ENCODE measurements at regions not wholly inside any gene's neighbourhood (a gene's known extent, or its start where the extent isn't known, plus 50 kb on each side); places are given as distances from the start of the nearest gene placed in this dataset.

DNA sequence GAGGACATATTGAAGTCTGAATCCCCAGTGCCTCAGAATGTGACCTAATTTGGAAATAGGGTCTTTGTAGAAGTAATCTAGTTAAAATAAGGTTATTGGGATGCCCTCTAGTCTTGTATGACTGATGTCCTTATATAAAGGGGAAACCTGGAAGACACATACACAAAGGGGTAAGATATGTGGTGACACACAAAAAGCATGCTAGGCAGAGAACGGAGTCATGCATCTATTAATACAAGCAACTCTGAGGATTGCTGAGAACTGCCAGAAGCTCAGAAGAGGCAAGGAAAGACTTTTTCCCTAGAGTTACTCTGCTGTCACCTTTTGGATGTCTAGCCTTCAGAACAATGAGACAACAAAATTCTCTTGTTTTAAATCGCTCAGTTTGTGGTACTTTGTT lies 58.1 kb upstream of the TMEM108 start:
- TF ChIP-seq, protein P1, sequence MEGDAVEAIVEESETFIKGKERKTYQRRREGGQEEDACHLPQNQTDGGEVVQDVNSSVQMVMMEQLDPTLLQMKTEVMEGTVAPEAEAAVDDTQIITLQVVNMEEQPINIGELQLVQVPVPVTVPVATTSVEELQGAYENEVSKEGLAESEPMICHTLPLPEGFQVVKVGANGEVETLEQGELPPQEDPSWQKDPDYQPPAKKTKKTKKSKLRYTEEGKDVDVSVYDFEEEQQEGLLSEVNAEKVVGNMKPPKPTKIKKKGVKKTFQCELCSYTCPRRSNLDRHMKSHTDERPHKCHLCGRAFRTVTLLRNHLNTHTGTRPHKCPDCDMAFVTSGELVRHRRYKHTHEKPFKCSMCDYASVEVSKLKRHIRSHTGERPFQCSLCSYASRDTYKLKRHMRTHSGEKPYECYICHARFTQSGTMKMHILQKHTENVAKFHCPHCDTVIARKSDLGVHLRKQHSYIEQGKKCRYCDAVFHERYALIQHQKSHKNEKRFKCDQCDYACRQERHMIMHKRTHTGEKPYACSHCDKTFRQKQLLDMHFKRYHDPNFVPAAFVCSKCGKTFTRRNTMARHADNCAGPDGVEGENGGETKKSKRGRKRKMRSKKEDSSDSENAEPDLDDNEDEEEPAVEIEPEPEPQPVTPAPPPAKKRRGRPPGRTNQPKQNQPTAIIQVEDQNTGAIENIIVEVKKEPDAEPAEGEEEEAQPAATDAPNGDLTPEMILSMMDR (IDR thresholded peaks at IDR 0.05; ENCODE audit: low read length), result no peak
- TF ChIP-seq EZH2 (IDR thresholded peaks at IDR 0.05; ENCODE audit: borderline replicate concordance, low read length), result no peak
